ENCODE measurements at regions not wholly inside any gene's neighbourhood (a gene's known extent, or its start where the extent isn't known, plus 50 kb on each side); places are given as distances from the start of the nearest gene placed in this dataset.

GRCh38 chrX:10983526-10983925 is 127.6 kb upstream of the HCCS start:
- H3K9me3 ChIP-seq = no peaks in the 10 kb centered on the region
- no peak overlapping the region for H3K4me2 ChIP-seq
- H3K27ac ChIP-seq = no peak overlapping the region
- WGBS (ENCODE audit: missing lambda C conversion rate) = 79% methylated on average over 4 of the region's 4 CpGs
- TF ChIP-seq JUN (IDR thresholded peaks at IDR 0.05) = no peak
- no peaks in the 10 kb centered on the region for H3K4me1 ChIP-seq
- FAIRE-seq = no peak
- no peak overlapping the region for H3K4me3 ChIP-seq
- CTCF ChIA-PET = no interaction called here
- POLR2A ChIA-PET = no interaction called here
- ATAC-seq = no peak
- no peak for DNase-seq (ENCODE audit: low read depth in 1 of 2, low spot score in 1 of 2)

- ChIA-PET CTCF (no interaction called here), POLR2A (no interaction called here)
- H3K9me3 ChIP-seq = no peaks in the 10 kb centered on the region
- FAIRE-seq = no peak
- 25% methylated on average over 1 of the region's 1 CpG for WGBS (ENCODE audit: missing lambda C conversion rate)
- no peak for ATAC-seq
- no peak overlapping the region for H3K4me3 ChIP-seq
- TF ChIP-seq RAD21 (conservative IDR thresholded peaks at IDR 0.05 in 1 of 2, IDR thresholded peaks at IDR 0.05 in 1 of 2) (no peak), EP300 (IDR thresholded peaks at IDR 0.05) (no peak), FOSL2 (IDR thresholded peaks at IDR 0.05) (no peak), FOSL2 (CRISPR knock-in tag; IDR thresholded peaks at IDR 0.05) (no peak), BHLHE40 (IDR thresholded peaks at IDR 0.05; ENCODE audit: low read depth, low read length) (no peak), EHMT2 (IDR thresholded peaks at IDR 0.05; ENCODE audit: low read depth) (no peak), SMC3 (IDR thresholded peaks at IDR 0.05) (no peak)
- no peak overlapping the region for H3K27ac ChIP-seq
- no peak overlapping the region for H3K4me2 ChIP-seq
- H3K4me1 ChIP-seq = no peaks in the 10 kb centered on the region
- DNase-seq (ENCODE audit: low read depth in 1 of 2, low spot score in 1 of 2) = no peak
Observed at GRCh38 chrX:10984213-10984612, 126.9 kb upstream of the HCCS start.

- TF ChIP-seq FOSB (CRISPR knock-in tag; IDR thresholded peaks at IDR 0.05) = no peak
- no peak for TF ChIP-seq TFCP2L1 (CRISPR knock-in tag; IDR thresholded peaks at IDR 0.05)
- no peak for TF ChIP-seq E2F6 (IDR thresholded peaks at IDR 0.05; ENCODE audit: borderline replicate concordance, low read depth)
- no peak for TF ChIP-seq RNF2 (IDR thresholded peaks at IDR 0.05; ENCODE audit: borderline replicate concordance, low read depth)
- no peak for TF ChIP-seq BHLHE40 (IDR thresholded peaks at IDR 0.05; ENCODE audit: low read depth, low read length)
- no peak for TF ChIP-seq EP300 (IDR thresholded peaks at IDR 0.05)
- no peak for TF ChIP-seq REST (IDR thresholded peaks at IDR 0.05)
- no peak for TF ChIP-seq RAD21 (conservative IDR thresholded peaks at IDR 0.05 in 1 of 2, IDR thresholded peaks at IDR 0.05 in 1 of 2)
- TF ChIP-seq CHD2 (IDR thresholded peaks at IDR 0.05; ENCODE audit: low read length, partially characterized antibody) = no peak
- TF ChIP-seq RARB (CRISPR knock-in tag; IDR thresholded peaks at IDR 0.05) = no peak
- no peak for TF ChIP-seq EHF (CRISPR knock-in tag; IDR thresholded peaks at IDR 0.05)
- no peak for TF ChIP-seq CBX8 (IDR thresholded peaks at IDR 0.05)
- TF ChIP-seq ZFP36 (IDR thresholded peaks at IDR 0.05; ENCODE audit: borderline replicate concordance, partially characterized antibody) = no peak
- H3K27ac ChIP-seq = no peak overlapping the region
- no peak for FAIRE-seq
- DNase-seq (ENCODE audit: low read depth in 1 of 2, low spot score in 1 of 2) = no peak
- H3K9me3 ChIP-seq = no peaks in the 10 kb centered on the region
- ATAC-seq = no peak
- WGBS (ENCODE audit: missing lambda C conversion rate) = 33% methylated on average over 2 of the region's 2 CpGs
- H3K4me2 ChIP-seq = no peak overlapping the region
- ChIA-PET POLR2A (no interaction called here), CTCF (no interaction called here)
- H3K4me1 ChIP-seq = no peaks in the 10 kb centered on the region
- no peak overlapping the region for H3K4me3 ChIP-seq
Observed at GRCh38 chrX:10986616-10987015, 124.5 kb upstream of the HCCS start.

- H3K4me1 ChIP-seq = no peaks in the 10 kb centered on the region
- H3K4me2 ChIP-seq = no peak overlapping the region
- ATAC-seq (no peak), FAIRE-seq (no peak), DNase-seq (ENCODE audit: low read depth in 1 of 2, low spot score in 1 of 2) (no peak)
- TF ChIP-seq MAZ (IDR thresholded peaks at IDR 0.05; ENCODE audit: borderline replicate concordance, low read depth, low read length) (no peak), CEBPB (IDR thresholded peaks at IDR 0.05) (no peak), BHLHE40 (IDR thresholded peaks at IDR 0.05; ENCODE audit: low read depth, low read length) (no peak), SREBF2 (IDR thresholded peaks at IDR 0.05) (no peak), ZSCAN20 (CRISPR knock-in tag; IDR thresholded peaks at IDR 0.05) (no peak), CTCF (IDR thresholded peaks at IDR 0.05) (no peak)
- POLR2A ChIA-PET = no interaction called here
- CTCF ChIA-PET = no interaction called here
- WGBS (ENCODE audit: missing lambda C conversion rate) = 94% methylated on average over 3 of the region's 4 CpGs
- no peaks in the 10 kb centered on the region for H3K9me3 ChIP-seq
- H3K27ac ChIP-seq = no peak overlapping the region
- H3K4me3 ChIP-seq = no peak overlapping the region
Observed at GRCh38 chrX:10988653-10989052, 122.5 kb upstream of the HCCS start.
